ENCODE measurements at regions not wholly inside any gene's neighbourhood (a gene's known extent, or its start where the extent isn't known, plus 50 kb on each side); places are given as distances from the start of the nearest gene placed in this dataset.

DNA sequence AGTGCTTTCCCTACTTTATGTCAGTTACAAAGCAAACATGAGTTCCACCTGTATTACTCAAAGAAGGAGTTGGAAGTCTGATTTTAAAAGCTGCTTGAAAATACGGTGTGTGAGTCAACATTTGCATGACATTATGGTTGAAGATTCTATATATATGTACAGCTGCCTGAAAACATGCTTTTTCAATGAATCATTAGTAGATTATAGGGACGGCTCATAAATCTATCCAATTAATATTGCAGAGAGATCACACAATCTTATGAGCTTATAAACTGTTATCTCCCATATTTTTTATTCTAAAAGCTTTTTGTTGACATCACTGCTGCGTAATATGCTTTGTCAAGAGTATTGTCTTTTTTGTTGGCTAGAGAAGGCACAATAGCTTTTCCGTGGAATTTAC, 873.8 kb downstream of the SLITRK6 start:
- TF ChIP-seq, protein P1, sequence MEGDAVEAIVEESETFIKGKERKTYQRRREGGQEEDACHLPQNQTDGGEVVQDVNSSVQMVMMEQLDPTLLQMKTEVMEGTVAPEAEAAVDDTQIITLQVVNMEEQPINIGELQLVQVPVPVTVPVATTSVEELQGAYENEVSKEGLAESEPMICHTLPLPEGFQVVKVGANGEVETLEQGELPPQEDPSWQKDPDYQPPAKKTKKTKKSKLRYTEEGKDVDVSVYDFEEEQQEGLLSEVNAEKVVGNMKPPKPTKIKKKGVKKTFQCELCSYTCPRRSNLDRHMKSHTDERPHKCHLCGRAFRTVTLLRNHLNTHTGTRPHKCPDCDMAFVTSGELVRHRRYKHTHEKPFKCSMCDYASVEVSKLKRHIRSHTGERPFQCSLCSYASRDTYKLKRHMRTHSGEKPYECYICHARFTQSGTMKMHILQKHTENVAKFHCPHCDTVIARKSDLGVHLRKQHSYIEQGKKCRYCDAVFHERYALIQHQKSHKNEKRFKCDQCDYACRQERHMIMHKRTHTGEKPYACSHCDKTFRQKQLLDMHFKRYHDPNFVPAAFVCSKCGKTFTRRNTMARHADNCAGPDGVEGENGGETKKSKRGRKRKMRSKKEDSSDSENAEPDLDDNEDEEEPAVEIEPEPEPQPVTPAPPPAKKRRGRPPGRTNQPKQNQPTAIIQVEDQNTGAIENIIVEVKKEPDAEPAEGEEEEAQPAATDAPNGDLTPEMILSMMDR (conservative IDR thresholded peaks at IDR 0.05; ENCODE audit: low read depth in 2 of 2): no peak
- no peak for TF ChIP-seq STAT1 (IDR thresholded peaks at IDR 0.05; ENCODE audit: unreplicated experiment)
- no peak for TF ChIP-seq POLR2AphosphoS5 (IDR thresholded peaks at IDR 0.05; ENCODE audit: low read depth)
- TF ChIP-seq EZH2 (IDR thresholded peaks at IDR 0.05; ENCODE audit: low read depth, unreplicated experiment): no peak
- TF ChIP-seq EZH2phosphoT487 (IDR thresholded peaks at IDR 0.05; ENCODE audit: unreplicated experiment): no peak
